ENCODE measurements at regions not wholly inside any gene's neighbourhood (a gene's known extent, or its start where the extent isn't known, plus 50 kb on each side); places are given as distances from the start of the nearest gene placed in this dataset.

GRCh38 chr13:82747958-82748357 lies 1134.3 kb downstream of the SLITRK1 start:
- H3K9me2 ChIP-seq (replicated peaks; ENCODE audit: insufficient read depth), result no peaks in the 10 kb centered on the region
- H3K27me3 ChIP-seq, result no peaks in the 10 kb centered on the region
- DNase-seq (ENCODE audit: low spot score), result no peak
- H3K9me3 ChIP-seq (ENCODE audit: low read depth), result no peaks in the 10 kb centered on the region
- H3K36me3 ChIP-seq (replicated peaks; ENCODE audit: insufficient read depth, low read depth), result no peaks in the 10 kb centered on the region
- no peaks in the 10 kb centered on the region for H4K20me1 ChIP-seq (ENCODE audit: insufficient read depth, poor library complexity, severe bottlenecking)
- H2AFZ ChIP-seq, result no peak overlapping the region
- H3K4me2 ChIP-seq, result no peak overlapping the region
- H3K79me2 ChIP-seq, result no peaks in the 10 kb centered on the region
- 41% methylated on average over 1 of the region's 1 CpG for WGBS (ENCODE audit: low lambda C conversion rate, missing lambda C conversion rate)
- H3K4me1 ChIP-seq (ENCODE audit: insufficient read depth), result no peaks in the 10 kb centered on the region
- H3K27ac ChIP-seq, result no peak overlapping the region
- no peak overlapping the region for H3K4me3 ChIP-seq
- no peak for TF ChIP-seq EZH2phosphoT487 (IDR thresholded peaks at IDR 0.05; ENCODE audit: low read depth, severe bottlenecking, unreplicated experiment)
- TF ChIP-seq, protein P1, sequence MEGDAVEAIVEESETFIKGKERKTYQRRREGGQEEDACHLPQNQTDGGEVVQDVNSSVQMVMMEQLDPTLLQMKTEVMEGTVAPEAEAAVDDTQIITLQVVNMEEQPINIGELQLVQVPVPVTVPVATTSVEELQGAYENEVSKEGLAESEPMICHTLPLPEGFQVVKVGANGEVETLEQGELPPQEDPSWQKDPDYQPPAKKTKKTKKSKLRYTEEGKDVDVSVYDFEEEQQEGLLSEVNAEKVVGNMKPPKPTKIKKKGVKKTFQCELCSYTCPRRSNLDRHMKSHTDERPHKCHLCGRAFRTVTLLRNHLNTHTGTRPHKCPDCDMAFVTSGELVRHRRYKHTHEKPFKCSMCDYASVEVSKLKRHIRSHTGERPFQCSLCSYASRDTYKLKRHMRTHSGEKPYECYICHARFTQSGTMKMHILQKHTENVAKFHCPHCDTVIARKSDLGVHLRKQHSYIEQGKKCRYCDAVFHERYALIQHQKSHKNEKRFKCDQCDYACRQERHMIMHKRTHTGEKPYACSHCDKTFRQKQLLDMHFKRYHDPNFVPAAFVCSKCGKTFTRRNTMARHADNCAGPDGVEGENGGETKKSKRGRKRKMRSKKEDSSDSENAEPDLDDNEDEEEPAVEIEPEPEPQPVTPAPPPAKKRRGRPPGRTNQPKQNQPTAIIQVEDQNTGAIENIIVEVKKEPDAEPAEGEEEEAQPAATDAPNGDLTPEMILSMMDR (IDR thresholded peaks at IDR 0.05; ENCODE audit: poor library complexity), result no peak
- TF ChIP-seq EZH2 (IDR thresholded peaks at IDR 0.05; ENCODE audit: borderline replicate concordance), result no peak

DNA sequence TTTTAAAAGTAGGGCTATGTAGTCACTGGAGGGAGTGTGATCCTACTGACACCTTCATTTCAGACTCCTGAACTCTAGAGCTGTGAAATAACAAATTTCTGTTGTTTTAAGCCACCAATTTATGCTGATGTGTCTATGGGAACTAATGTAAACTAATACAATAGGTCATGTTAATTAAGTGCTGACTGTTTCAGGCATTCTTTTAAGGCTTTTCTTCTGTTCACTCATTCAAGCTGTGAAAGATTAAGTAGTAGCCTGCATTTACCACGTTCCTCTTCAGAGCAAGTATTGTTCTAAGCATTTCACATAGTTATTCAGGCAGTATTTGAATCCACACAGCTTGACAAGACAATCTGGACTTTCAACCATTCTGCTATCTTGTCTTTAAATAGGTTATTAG lies 1135.0 kb downstream of the SLITRK1 start:
- no peaks in the 10 kb centered on the region for H4K20me1 ChIP-seq (ENCODE audit: insufficient read depth, poor library complexity, severe bottlenecking)
- H3K9me2 ChIP-seq (replicated peaks; ENCODE audit: insufficient read depth), result no peaks in the 10 kb centered on the region
- 33% methylated on average over 1 of the region's 1 CpG for WGBS (ENCODE audit: low lambda C conversion rate, missing lambda C conversion rate)
- no peak for DNase-seq (ENCODE audit: low spot score)
- H3K4me3 ChIP-seq, result no peak overlapping the region
- H3K79me2 ChIP-seq, result no peaks in the 10 kb centered on the region
- TF ChIP-seq EZH2phosphoT487 (IDR thresholded peaks at IDR 0.05; ENCODE audit: low read depth, severe bottlenecking, unreplicated experiment), result no peak
- no peak for TF ChIP-seq EZH2 (IDR thresholded peaks at IDR 0.05; ENCODE audit: borderline replicate concordance)
- TF ChIP-seq, protein P1 (IDR thresholded peaks at IDR 0.05; ENCODE audit: poor library complexity), result no peak
- H3K4me1 ChIP-seq (ENCODE audit: insufficient read depth), result no peaks in the 10 kb centered on the region
- H2AFZ ChIP-seq, result no peak overlapping the region
- H3K27me3 ChIP-seq, result no peaks in the 10 kb centered on the region
- no peak overlapping the region for H3K27ac ChIP-seq
- H3K4me2 ChIP-seq, result no peak overlapping the region
- no peaks in the 10 kb centered on the region for H3K36me3 ChIP-seq (replicated peaks; ENCODE audit: insufficient read depth, low read depth)
- H3K9me3 ChIP-seq (ENCODE audit: low read depth), result no peaks in the 10 kb centered on the region

DNA sequence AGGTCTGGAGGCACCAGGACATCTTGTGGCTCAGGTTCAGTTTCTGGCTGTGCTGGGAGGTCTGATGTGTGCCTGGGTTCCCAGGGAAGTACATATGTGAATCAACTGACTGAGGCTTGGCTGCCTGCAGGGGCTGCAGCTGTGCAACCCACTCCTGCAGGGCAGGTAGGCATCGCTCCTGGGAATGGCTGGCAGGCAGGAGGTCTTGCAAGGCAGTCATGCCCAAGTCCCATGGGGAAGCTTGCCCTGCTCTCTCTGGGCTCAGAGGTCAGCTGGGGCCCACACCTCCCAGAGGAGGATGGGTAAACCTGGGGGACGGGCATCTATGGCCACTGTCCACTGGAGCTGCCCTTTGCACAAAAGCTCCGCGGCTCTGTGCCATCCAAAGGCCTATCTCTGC lies 1141.8 kb downstream of the SLITRK1 start:
- TF ChIP-seq, protein P1 (IDR thresholded peaks at IDR 0.05; ENCODE audit: poor library complexity), result no peak
- TF ChIP-seq EZH2phosphoT487 (IDR thresholded peaks at IDR 0.05; ENCODE audit: low read depth, severe bottlenecking, unreplicated experiment) (no peak), EZH2 (IDR thresholded peaks at IDR 0.05; ENCODE audit: borderline replicate concordance) (no peak)
- Histone ChIP-seq H3K9me3 (ENCODE audit: low read depth) (no peaks in the 10 kb centered on the region), H3K4me3 (no peak overlapping the region), H3K36me3 (replicated peaks; ENCODE audit: insufficient read depth, low read depth) (no peaks in the 10 kb centered on the region), H3K4me2 (no peak overlapping the region), H3K9me2 (replicated peaks; ENCODE audit: insufficient read depth) (no peaks in the 10 kb centered on the region), H3K27me3 (no peaks in the 10 kb centered on the region), H4K20me1 (ENCODE audit: insufficient read depth, poor library complexity, severe bottlenecking) (no peaks in the 10 kb centered on the region), H3K4me1 (ENCODE audit: insufficient read depth) (no peaks in the 10 kb centered on the region), H2AFZ (no peak overlapping the region), H3K27ac (no peak overlapping the region), H3K79me2 (no peaks in the 10 kb centered on the region)
- 95% methylated on average over 4 of the region's 4 CpGs for WGBS (ENCODE audit: low lambda C conversion rate, missing lambda C conversion rate)
- no peak for DNase-seq (ENCODE audit: low spot score)

DNA sequence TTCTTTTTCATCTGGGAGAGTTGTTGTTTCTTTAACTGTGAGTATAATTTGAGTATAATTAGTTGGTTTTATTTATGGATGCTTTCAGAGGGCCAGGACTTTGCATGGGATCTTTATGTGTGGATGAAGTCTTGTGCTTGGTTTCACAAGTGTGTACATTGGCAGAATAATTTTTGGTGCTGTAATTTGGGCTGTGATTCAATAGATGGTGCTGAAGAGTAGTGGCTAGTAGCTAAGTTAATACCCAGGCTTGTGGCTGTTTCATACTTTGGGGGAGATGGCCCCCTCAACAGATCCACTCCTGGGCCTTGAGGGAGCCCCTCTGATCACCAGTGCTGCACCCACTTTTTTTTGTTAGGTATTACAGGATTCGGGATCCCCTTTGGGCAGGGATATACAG lies 1142.4 kb downstream of the SLITRK1 start:
- no peaks in the 10 kb centered on the region for H3K9me2 ChIP-seq (replicated peaks; ENCODE audit: insufficient read depth)
- no peak for TF ChIP-seq EZH2phosphoT487 (IDR thresholded peaks at IDR 0.05; ENCODE audit: low read depth, severe bottlenecking, unreplicated experiment)
- TF ChIP-seq, protein P1 (IDR thresholded peaks at IDR 0.05; ENCODE audit: poor library complexity), result no peak
- no peak for TF ChIP-seq EZH2 (IDR thresholded peaks at IDR 0.05; ENCODE audit: borderline replicate concordance)
- H3K4me2 ChIP-seq, result no peak overlapping the region
- no peaks in the 10 kb centered on the region for H3K79me2 ChIP-seq
- WGBS (ENCODE audit: low lambda C conversion rate, missing lambda C conversion rate), result 100% methylated on average over 1 of the region's 1 CpG
- no peak for DNase-seq (ENCODE audit: low spot score)
- no peaks in the 10 kb centered on the region for H3K9me3 ChIP-seq (ENCODE audit: low read depth)
- H3K36me3 ChIP-seq (replicated peaks; ENCODE audit: insufficient read depth, low read depth), result no peaks in the 10 kb centered on the region
- no peaks in the 10 kb centered on the region for H4K20me1 ChIP-seq (ENCODE audit: insufficient read depth, poor library complexity, severe bottlenecking)
- no peak overlapping the region for H3K4me3 ChIP-seq
- no peaks in the 10 kb centered on the region for H3K27me3 ChIP-seq
- no peak overlapping the region for H2AFZ ChIP-seq
- H3K4me1 ChIP-seq (ENCODE audit: insufficient read depth), result no peaks in the 10 kb centered on the region
- no peak overlapping the region for H3K27ac ChIP-seq

All from hepatocyte (in vitro differentiated cells).